ENCODE measurements at regions not wholly inside any gene's neighbourhood (a gene's known extent, or its start where the extent isn't known, plus 50 kb on each side); places are given as distances from the start of the nearest gene placed in this dataset.
A peak's percentile ranks its signal among the peaks of the same experiment; 100 is the strongest.
"Not testable (repeated sequence)": the region's sequence is repeated elsewhere in the genome, so short reads cannot be mapped to it uniquely, and the experiment has no call there.

GRCh38 chrX:45554736-45555135, 354.1 kb upstream of the DIPK2B start:
- H3K4me1 Mint-ChIP-seq, result no peaks in the 10 kb centered on the region
- no peaks in the 10 kb centered on the region for H3K27me3 Mint-ChIP-seq
- no peak overlapping the region for H3K27ac Mint-ChIP-seq
- no peak overlapping the region for H3K4me3 Mint-ChIP-seq
- H3K36me3 Mint-ChIP-seq (ENCODE audit: low read depth), result no peaks in the 10 kb centered on the region
- no peak for ATAC-seq (replicated peaks)
- no peaks in the 10 kb centered on the region for H3K9me3 Mint-ChIP-seq

GRCh38 chrX:45553417-45553816, 352.7 kb upstream of the DIPK2B start:
- Mint-ChIP-seq H3K9me3 (no peaks in the 10 kb centered on the region), H3K27ac (no peak overlapping the region), H3K4me1 (no peaks in the 10 kb centered on the region), H3K36me3 (ENCODE audit: low read depth) (no peaks in the 10 kb centered on the region), H3K4me3 (no peak overlapping the region), H3K27me3 (no peaks in the 10 kb centered on the region)
- no peak for ATAC-seq (replicated peaks)

- not testable (repeated sequence) for H3K36me3 Mint-ChIP-seq (ENCODE audit: low read depth); H3K4me3 Mint-ChIP-seq; ATAC-seq (replicated peaks); H3K27me3 Mint-ChIP-seq; H3K4me1 Mint-ChIP-seq; H3K9me3 Mint-ChIP-seq; H3K27ac Mint-ChIP-seq
Measured at GRCh38 chrX:45546697-45547096, 346.0 kb upstream of the DIPK2B start.

- Mint-ChIP-seq H3K4me3 (no peak overlapping the region), H3K27ac (no peak overlapping the region), H3K9me3 (peaks cover 4% of the 10 kb centered on the region), H3K36me3 (ENCODE audit: low read depth) (no peaks in the 10 kb centered on the region), H3K4me1 (no peaks in the 10 kb centered on the region), H3K27me3 (no peaks in the 10 kb centered on the region)
- no peak for ATAC-seq (replicated peaks)
Measured at GRCh38 chrX:45540181-45540580, 339.5 kb upstream of the DIPK2B start.

GRCh38 chrX:45537936-45538335, 337.3 kb upstream of the DIPK2B start:
- Mint-ChIP-seq H3K4me3 (no peak overlapping the region), H3K9me3 (peaks cover under 1% of the 10 kb centered on the region), H3K27ac (no peak overlapping the region), H3K27me3 (no peaks in the 10 kb centered on the region), H3K36me3 (ENCODE audit: low read depth) (no peaks in the 10 kb centered on the region), H3K4me1 (no peaks in the 10 kb centered on the region)
- no peak for ATAC-seq (replicated peaks)

- H3K9me3 Mint-ChIP-seq, result no peaks in the 10 kb centered on the region
- no peak overlapping the region for H3K4me3 Mint-ChIP-seq
- H3K27ac Mint-ChIP-seq, result no peak overlapping the region
- no peaks in the 10 kb centered on the region for H3K4me1 Mint-ChIP-seq
- ATAC-seq (replicated peaks), result no peak
- H3K36me3 Mint-ChIP-seq (ENCODE audit: low read depth), result no peaks in the 10 kb centered on the region
- H3K27me3 Mint-ChIP-seq, result no peaks in the 10 kb centered on the region
Measured at GRCh38 chrX:45527834-45528233, 327.2 kb upstream of the DIPK2B start.

- Mint-ChIP-seq H3K27me3 (no peaks in the 10 kb centered on the region), H3K36me3 (ENCODE audit: low read depth) (no peaks in the 10 kb centered on the region), H3K4me1 (no peaks in the 10 kb centered on the region), H3K4me3 (no peak overlapping the region), H3K27ac (no peak overlapping the region), H3K9me3 (no peaks in the 10 kb centered on the region)
- ATAC-seq (replicated peaks), result no peak
Measured at GRCh38 chrX:45524805-45525204, 324.1 kb upstream of the DIPK2B start.

GRCh38 chrX:45524296-45524695, 323.6 kb upstream of the DIPK2B start:
- ATAC-seq (replicated peaks), result no peak
- no peak overlapping the region for H3K4me3 Mint-ChIP-seq
- no peaks in the 10 kb centered on the region for H3K4me1 Mint-ChIP-seq
- H3K27me3 Mint-ChIP-seq, result no peaks in the 10 kb centered on the region
- H3K9me3 Mint-ChIP-seq, result no peaks in the 10 kb centered on the region
- no peaks in the 10 kb centered on the region for H3K36me3 Mint-ChIP-seq (ENCODE audit: low read depth)
- H3K27ac Mint-ChIP-seq, result no peak overlapping the region

GRCh38 chrX:45518552-45518951, 317.9 kb upstream of the DIPK2B start:
- no peak overlapping the region for H3K4me3 Mint-ChIP-seq
- H3K4me1 Mint-ChIP-seq, result no peaks in the 10 kb centered on the region
- no peak for ATAC-seq (replicated peaks)
- no peak overlapping the region for H3K27ac Mint-ChIP-seq
- no peaks in the 10 kb centered on the region for H3K9me3 Mint-ChIP-seq
- H3K36me3 Mint-ChIP-seq (ENCODE audit: low read depth), result no peaks in the 10 kb centered on the region
- no peaks in the 10 kb centered on the region for H3K27me3 Mint-ChIP-seq

GRCh38 chrX:45517090-45517973, 316.7 kb upstream of the DIPK2B start:
- Mint-ChIP-seq H3K27ac (no peak overlapping the region), H3K4me3 (no peak overlapping the region), H3K27me3 (no peaks in the 10 kb centered on the region), H3K9me3 (no peaks in the 10 kb centered on the region), H3K36me3 (ENCODE audit: low read depth) (no peaks in the 10 kb centered on the region), H3K4me1 (no peaks in the 10 kb centered on the region)
- no peak for ATAC-seq (replicated peaks)

GRCh38 chrX:45515262-45516215, 314.9 kb upstream of the DIPK2B start:
- H3K36me3 Mint-ChIP-seq (ENCODE audit: low read depth), result no peaks in the 10 kb centered on the region
- H3K4me1 Mint-ChIP-seq, result no peaks in the 10 kb centered on the region
- ATAC-seq (replicated peaks), result peak; percentile 99

GRCh38 chrX:45513042-45513441, 312.4 kb upstream of the DIPK2B start:
- Mint-ChIP-seq H3K4me3 (no peak overlapping the region), H3K9me3 (no peaks in the 10 kb centered on the region), H3K4me1 (no peaks in the 10 kb centered on the region), H3K27me3 (no peaks in the 10 kb centered on the region), H3K27ac (no peak overlapping the region), H3K36me3 (ENCODE audit: low read depth) (no peaks in the 10 kb centered on the region)
- ATAC-seq (replicated peaks), result no peak

More at GRCh38 chrX:45515262-45516215, 314.9 kb upstream of the DIPK2B start:
- H3K27ac Mint-ChIP-seq, result no peak overlapping the region
- H3K27me3 Mint-ChIP-seq, result no peaks in the 10 kb centered on the region
- H3K9me3 Mint-ChIP-seq, result no peaks in the 10 kb centered on the region
- peak overlapping the region; percentile 39 for H3K4me3 Mint-ChIP-seq

GRCh38 chrX:45508454-45508853, 307.8 kb upstream of the DIPK2B start:
- H3K36me3 Mint-ChIP-seq (ENCODE audit: low read depth), result no peaks in the 10 kb centered on the region
- no peaks in the 10 kb centered on the region for H3K9me3 Mint-ChIP-seq
- H3K27me3 Mint-ChIP-seq, result no peaks in the 10 kb centered on the region

GRCh38 chrX:45506149-45506730, 305.6 kb upstream of the DIPK2B start:
- H3K27ac Mint-ChIP-seq, result no peak overlapping the region
- no peak overlapping the region for H3K4me3 Mint-ChIP-seq
- peaks cover 5% of the 10 kb centered on the region for H3K4me1 Mint-ChIP-seq
- no peak for ATAC-seq (replicated peaks)
- H3K27me3 Mint-ChIP-seq, result no peaks in the 10 kb centered on the region
- H3K36me3 Mint-ChIP-seq (ENCODE audit: low read depth), result no peaks in the 10 kb centered on the region
- H3K9me3 Mint-ChIP-seq, result no peaks in the 10 kb centered on the region

More at GRCh38 chrX:45508454-45508853, 307.8 kb upstream of the DIPK2B start:
- Mint-ChIP-seq H3K27ac (no peak overlapping the region), H3K4me1 (peaks cover 5% of the 10 kb centered on the region), H3K4me3 (no peak overlapping the region)
- ATAC-seq (replicated peaks), result no peak

Data from activated T-helper 17 cell treated with anti-CD3 and anti-CD28 coated beads, Interleukin-2, amount 50 U/mL, for 72 hours (primary cell).